ENCODE measurements at regions not wholly inside any gene's neighbourhood (a gene's known extent, or its start where the extent isn't known, plus 50 kb on each side); places are given as distances from the start of the nearest gene placed in this dataset.

- Histone ChIP-seq H3K27ac (ENCODE audit: low read depth in 1 of 2, low read length in 1 of 2) (no peak overlapping the region), H3K36me3 (ENCODE audit: control insufficient read depth in 2 of 2, insufficient read depth in 2 of 2, low read length in 1 of 2) (no peaks in the 10 kb centered on the region), H3K27me3 (ENCODE audit: control insufficient read depth in 2 of 2, insufficient read depth in 1 of 2, low read length in 1 of 2) (no peaks in the 10 kb centered on the region), H3K4me1 (ENCODE audit: control insufficient read depth in 2 of 2, insufficient read depth in 2 of 2, low read length in 2 of 2) (peaks cover 10 to 26% of the 10 kb centered on the region in 2 donors), H3K9me3 (ENCODE audit: control insufficient read depth in 2 of 2, insufficient read depth in 1 of 2, low read length in 1 of 2) (no peaks in the 10 kb centered on the region), H3K4me3 (ENCODE audit: low read length in 2 of 2) (no peak overlapping the region)
- WGBS: 66% methylated on average over 3 of the region's 3 CpGs
- DNase-seq (ENCODE audit: low read depth in 6 of 9, low spot score in 9 of 9): no peak
These were observed 116.1 kb upstream of the BACH2 start for GRCh38 chr6:90412538-90413369.

GRCh38 chr6:90411292-90411781, 114.7 kb upstream of the BACH2 start:
- Histone ChIP-seq H3K27ac (ENCODE audit: low read depth in 1 of 2, low read length in 1 of 2) (no peak overlapping the region), H3K4me1 (ENCODE audit: control insufficient read depth in 2 of 2, insufficient read depth in 2 of 2, low read length in 2 of 2) (peaks cover 10 to 26% of the 10 kb centered on the region in 2 donors), H3K36me3 (ENCODE audit: control insufficient read depth in 2 of 2, insufficient read depth in 2 of 2, low read length in 1 of 2) (no peaks in the 10 kb centered on the region), H3K9me3 (ENCODE audit: control insufficient read depth in 2 of 2, insufficient read depth in 1 of 2, low read length in 1 of 2) (no peaks in the 10 kb centered on the region), H3K27me3 (ENCODE audit: control insufficient read depth in 2 of 2, insufficient read depth in 1 of 2, low read length in 1 of 2) (no peaks in the 10 kb centered on the region), H3K4me3 (ENCODE audit: low read length in 2 of 2) (no peak overlapping the region)
- 94% methylated on average over 7 of the region's 7 CpGs for WGBS
- no peak for DNase-seq (ENCODE audit: low read depth in 6 of 9, low spot score in 9 of 9)

DNA sequence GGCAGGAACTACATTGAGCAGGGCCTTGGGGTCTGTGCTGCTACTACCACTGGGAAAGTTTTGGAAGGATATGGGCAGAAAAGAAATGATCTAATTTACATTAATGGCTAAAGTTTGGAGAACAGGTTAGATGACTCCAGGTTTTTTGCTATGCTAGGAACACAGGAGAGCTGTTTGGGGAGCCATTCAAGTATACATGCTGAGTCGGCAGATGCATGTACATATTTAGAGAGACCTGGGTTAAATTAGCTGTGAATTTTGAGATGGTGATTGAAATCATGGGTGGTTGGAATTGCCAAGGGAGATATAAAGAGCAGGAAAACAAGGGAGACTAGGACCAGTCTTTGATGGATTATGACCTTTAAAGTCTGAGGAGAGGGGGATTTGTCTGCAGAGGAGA, 113.1 kb upstream of the BACH2 start:
- Histone ChIP-seq H3K27ac (ENCODE audit: low read depth in 1 of 2, low read length in 1 of 2) (no peak overlapping the region), H3K4me1 (ENCODE audit: control insufficient read depth in 2 of 2, insufficient read depth in 2 of 2, low read length in 2 of 2) (peaks cover 10 to 17% of the 10 kb centered on the region in 2 donors), H3K9me3 (ENCODE audit: control insufficient read depth in 2 of 2, insufficient read depth in 1 of 2, low read length in 1 of 2) (no peaks in the 10 kb centered on the region), H3K36me3 (ENCODE audit: control insufficient read depth in 2 of 2, insufficient read depth in 2 of 2, low read length in 1 of 2) (no peaks in the 10 kb centered on the region), H3K4me3 (ENCODE audit: low read length in 2 of 2) (no peak overlapping the region), H3K27me3 (ENCODE audit: control insufficient read depth in 2 of 2, insufficient read depth in 1 of 2, low read length in 1 of 2) (no peaks in the 10 kb centered on the region)
- no peak for DNase-seq (ENCODE audit: low read depth in 6 of 9, low spot score in 9 of 9)
- WGBS: 97% methylated on average over 1 of the region's 1 CpG

- H3K27ac ChIP-seq (ENCODE audit: low read depth in 1 of 2, low read length in 1 of 2): no peak overlapping the region
- H3K4me1 ChIP-seq (ENCODE audit: control insufficient read depth in 2 of 2, insufficient read depth in 2 of 2, low read length in 2 of 2): peaks cover 0 to 20% of the 10 kb centered on the region in 2 donors
- no peaks in the 10 kb centered on the region for H3K27me3 ChIP-seq (ENCODE audit: control insufficient read depth in 2 of 2, insufficient read depth in 1 of 2, low read length in 1 of 2)
- DNase-seq (ENCODE audit: low read depth in 6 of 9, low spot score in 9 of 9): no peak
- 97% methylated on average over 3 of the region's 3 CpGs for WGBS
- H3K36me3 ChIP-seq (ENCODE audit: control insufficient read depth in 2 of 2, insufficient read depth in 2 of 2, low read length in 1 of 2): no peaks in the 10 kb centered on the region
- H3K4me3 ChIP-seq (ENCODE audit: low read length in 2 of 2): no peak overlapping the region
- no peaks in the 10 kb centered on the region for H3K9me3 ChIP-seq (ENCODE audit: control insufficient read depth in 2 of 2, insufficient read depth in 1 of 2, low read length in 1 of 2)
These were observed 110.3 kb upstream of the BACH2 start for GRCh38 chr6:90406957-90407356.

DNA sequence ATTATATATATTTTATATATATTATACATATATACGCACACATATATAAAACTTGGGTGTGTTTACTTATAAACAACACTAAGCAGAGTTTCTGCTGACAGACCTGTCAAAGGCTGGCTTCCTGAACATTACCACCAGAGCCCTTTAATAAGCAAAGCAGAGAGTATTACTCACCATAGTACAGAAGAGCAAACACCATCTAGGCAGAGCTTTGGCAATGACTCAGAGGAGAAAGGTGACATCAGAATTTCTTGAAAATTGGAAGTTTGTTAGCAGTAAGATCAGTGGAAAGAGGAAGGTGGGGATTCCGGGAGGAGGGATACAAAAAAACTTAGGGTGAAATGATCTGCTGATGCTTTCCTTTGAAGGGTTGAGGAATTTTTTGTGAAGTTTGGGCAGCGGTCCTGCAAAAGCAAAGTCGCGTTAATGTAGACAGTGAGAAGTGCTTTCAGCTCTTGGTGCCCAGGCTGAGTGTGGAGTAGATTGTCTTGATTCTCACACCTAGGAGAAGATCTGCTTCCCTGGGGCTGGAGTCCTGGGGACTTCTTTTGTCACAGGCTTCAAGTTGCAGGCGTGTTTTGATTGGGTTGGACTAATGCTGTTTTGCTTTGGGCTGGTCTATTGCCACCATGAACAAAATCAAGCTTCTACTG, 109.6 kb upstream of the BACH2 start:
- Histone ChIP-seq H3K27me3 (ENCODE audit: control insufficient read depth in 2 of 2, insufficient read depth in 1 of 2, low read length in 1 of 2) (no peaks in the 10 kb centered on the region), H3K27ac (ENCODE audit: low read depth in 1 of 2, low read length in 1 of 2) (no peak overlapping the region), H3K9me3 (ENCODE audit: control insufficient read depth in 2 of 2, insufficient read depth in 1 of 2, low read length in 1 of 2) (no peaks in the 10 kb centered on the region), H3K4me3 (ENCODE audit: low read length in 2 of 2) (no peak overlapping the region), H3K36me3 (ENCODE audit: control insufficient read depth in 2 of 2, insufficient read depth in 2 of 2, low read length in 1 of 2) (no peaks in the 10 kb centered on the region), H3K4me1 (ENCODE audit: control insufficient read depth in 2 of 2, insufficient read depth in 2 of 2, low read length in 2 of 2) (peaks cover 0 to 21% of the 10 kb centered on the region in 2 donors)
- DNase-seq (ENCODE audit: low read depth in 6 of 9, low spot score in 9 of 9): no peak
- WGBS: 98% methylated on average over 6 of the region's 6 CpGs

GRCh38 chr6:90403489-90404381, 107.1 kb upstream of the BACH2 start:
- Histone ChIP-seq H3K9me3 (ENCODE audit: control insufficient read depth in 2 of 2, insufficient read depth in 1 of 2, low read length in 1 of 2) (no peaks in the 10 kb centered on the region), H3K27me3 (ENCODE audit: control insufficient read depth in 2 of 2, insufficient read depth in 1 of 2, low read length in 1 of 2) (no peaks in the 10 kb centered on the region), H3K4me3 (ENCODE audit: low read length in 2 of 2) (no peak overlapping the region), H3K36me3 (ENCODE audit: control insufficient read depth in 2 of 2, insufficient read depth in 2 of 2, low read length in 1 of 2) (no peaks in the 10 kb centered on the region), H3K27ac (ENCODE audit: low read depth in 1 of 2, low read length in 1 of 2) (no peak overlapping the region), H3K4me1 (ENCODE audit: control insufficient read depth in 2 of 2, insufficient read depth in 2 of 2, low read length in 2 of 2) (peaks cover 0 to 21% of the 10 kb centered on the region in 2 donors)
- DNase-seq (ENCODE audit: low read depth in 6 of 9, low spot score in 9 of 9): peak in 2 of 9 donors; percentile 20 to 44
- 79% methylated on average over 18 of the region's 18 CpGs for WGBS

- Histone ChIP-seq H3K4me1 (ENCODE audit: control insufficient read depth in 2 of 2, insufficient read depth in 2 of 2, low read length in 2 of 2) (peaks cover 2 to 28% of the 10 kb centered on the region in 2 donors), H3K27me3 (ENCODE audit: control insufficient read depth in 2 of 2, insufficient read depth in 1 of 2, low read length in 1 of 2) (no peaks in the 10 kb centered on the region), H3K36me3 (ENCODE audit: control insufficient read depth in 2 of 2, insufficient read depth in 2 of 2, low read length in 1 of 2) (no peaks in the 10 kb centered on the region), H3K27ac (ENCODE audit: low read depth in 1 of 2, low read length in 1 of 2) (no peak overlapping the region), H3K4me3 (ENCODE audit: low read length in 2 of 2) (no peak overlapping the region), H3K9me3 (ENCODE audit: control insufficient read depth in 2 of 2, insufficient read depth in 1 of 2, low read length in 1 of 2) (no peaks in the 10 kb centered on the region)
- DNase-seq (ENCODE audit: low read depth in 6 of 9, low spot score in 9 of 9): no peak
- WGBS: 93% methylated on average over 2 of the region's 2 CpGs
These were observed 106.2 kb upstream of the BACH2 start for GRCh38 chr6:90402831-90403192.

DNA sequence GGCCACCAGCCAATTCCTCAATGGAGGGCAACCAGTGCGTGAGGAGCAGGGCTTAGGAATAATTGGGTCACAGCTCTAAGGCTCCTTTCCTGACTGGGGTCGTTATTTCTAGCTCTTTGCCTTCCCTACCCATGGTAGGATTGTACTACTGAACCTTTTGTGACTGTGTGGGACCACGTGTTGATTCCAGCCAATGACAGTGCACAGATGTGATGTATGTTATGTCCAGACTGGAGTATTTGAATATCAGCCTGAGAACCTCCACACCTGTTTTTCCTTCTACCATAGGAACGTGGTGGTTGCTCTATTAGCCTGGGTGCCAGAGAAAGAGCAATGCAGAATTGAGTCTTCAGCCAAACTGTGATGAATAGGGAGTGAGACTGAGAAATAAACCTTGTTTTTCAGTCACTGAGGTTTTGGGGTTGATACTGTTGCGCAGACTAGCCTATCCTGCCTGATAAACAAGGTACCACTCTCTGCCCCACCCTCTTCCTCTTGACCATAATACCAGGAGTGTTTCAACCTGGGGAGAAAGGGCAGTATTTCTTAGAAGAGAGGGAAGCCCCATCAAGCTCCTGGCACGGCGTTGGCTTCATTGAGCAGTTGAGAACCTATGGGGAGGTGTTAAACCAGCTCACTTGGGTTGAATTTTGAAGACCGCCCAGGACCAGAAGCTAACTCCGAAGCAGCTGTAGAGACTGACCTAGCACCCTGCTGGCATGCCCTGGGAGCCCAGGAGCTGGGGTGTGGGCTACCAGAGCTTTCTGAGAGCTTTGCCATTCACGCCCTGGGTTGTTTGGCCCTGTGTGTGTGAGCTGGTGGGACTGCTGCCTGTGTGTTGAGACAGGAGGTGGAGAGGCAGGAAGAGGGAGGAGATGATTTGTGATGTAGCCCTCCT, 105.5 kb upstream of the BACH2 start:
- DNase-seq (ENCODE audit: low read depth in 6 of 9, low spot score in 9 of 9): peak in 1 of 9 donors; percentile 27
- Histone ChIP-seq H3K9me3 (ENCODE audit: control insufficient read depth in 2 of 2, insufficient read depth in 1 of 2, low read length in 1 of 2) (no peaks in the 10 kb centered on the region), H3K36me3 (ENCODE audit: control insufficient read depth in 2 of 2, insufficient read depth in 2 of 2, low read length in 1 of 2) (no peaks in the 10 kb centered on the region), H3K27me3 (ENCODE audit: control insufficient read depth in 2 of 2, insufficient read depth in 1 of 2, low read length in 1 of 2) (no peaks in the 10 kb centered on the region), H3K27ac (ENCODE audit: low read depth in 1 of 2, low read length in 1 of 2) (no peak overlapping the region), H3K4me3 (ENCODE audit: low read length in 2 of 2) (no peak overlapping the region), H3K4me1 (ENCODE audit: control insufficient read depth in 2 of 2, insufficient read depth in 2 of 2, low read length in 2 of 2) (peaks cover 6 to 34% of the 10 kb centered on the region in 2 donors)
- WGBS: 85% methylated on average over 10 of the region's 10 CpGs
